Stomach smooth muscle (tissue), 2 donors: ENCODE measurements at regions not wholly inside any gene's neighbourhood (a gene's known extent, or its start where the extent isn't known, plus 50 kb on each side); places are given as distances from the start of the nearest gene placed in this dataset.

Experiments used
- H3K27ac ChIP-seq: one replicate; pipeline ENCODE4 v1.7.0; 2013; ENCODE audit warnings: mild to moderate bottlenecking, low read length, inconsistent platforms
- H3K27me3 ChIP-seq, 2 donors: one replicate each; pipeline ENCODE4 v1.7.0; 2013; ENCODE audit warnings: low read length in 2 of 2; ENCODE audit not compliant: insufficient read depth in 2 of 2, control insufficient read depth in 1 of 2
- H3K36me3 ChIP-seq, 2 donors: one replicate each; pipeline ENCODE4 v1.7.0; 2013; ENCODE audit warnings: low read length in 2 of 2; ENCODE audit not compliant: control insufficient read depth in 2 of 2, insufficient read depth in 2 of 2
- H3K4me1 ChIP-seq: one replicate; pipeline ENCODE4 v1.7.0; 2013; ENCODE audit warnings: low read length; ENCODE audit not compliant: control insufficient read depth, insufficient read depth
- H3K4me3 ChIP-seq, 2 donors: one replicate each; pipeline ENCODE4 v1.7.0; 2013; ENCODE audit warnings: low read length in 2 of 2
- H3K9ac ChIP-seq, 2 donors: one replicate each; pipeline ENCODE4 v1.7.0; 2013; ENCODE audit warnings: low read length in 2 of 2, mild to moderate bottlenecking in 1 of 2
- H3K9me3 ChIP-seq, 2 donors: one replicate each; pipeline ENCODE4 v1.7.0; 2013; ENCODE audit warnings: low read length in 2 of 2; ENCODE audit not compliant: control insufficient read depth in 2 of 2
- donor health status: healthy.
- donor health status: Pancreatic carcinoma.

- H3K9me3 ChIP-seq: no peaks in the 10 kb centered on the region
- no peak overlapping the region for H3K9ac ChIP-seq
- H3K36me3 ChIP-seq: no peaks in the 10 kb centered on the region
- H3K27me3 ChIP-seq: no peaks in the 10 kb centered on the region
- H3K4me1 ChIP-seq: no peaks in the 10 kb centered on the region
- H3K4me3 ChIP-seq: no peak overlapping the region
- no peak overlapping the region for H3K27ac ChIP-seq
Observed at GRCh38 chr16:79475841-79476240, 124.7 kb downstream of the MAF start.

GRCh38 chr16:79473456-79473855, 127.1 kb downstream of the MAF start:
- no peak overlapping the region for H3K27ac ChIP-seq
- H3K36me3 ChIP-seq: no peaks in the 10 kb centered on the region
- H3K27me3 ChIP-seq: no peaks in the 10 kb centered on the region
- H3K4me3 ChIP-seq: no peak overlapping the region
- H3K9me3 ChIP-seq: no peaks in the 10 kb centered on the region
- H3K9ac ChIP-seq: no peak overlapping the region
- H3K4me1 ChIP-seq: no peaks in the 10 kb centered on the region

GRCh38 chr16:79472426-79472825, 128.1 kb downstream of the MAF start:
- Histone ChIP-seq H3K4me1 (no peaks in the 10 kb centered on the region), H3K4me3 (no peak overlapping the region), H3K9me3 (no peaks in the 10 kb centered on the region)

GRCh38 chr16:79469999-79470398, 130.5 kb downstream of the MAF start:
- no peak overlapping the region for H3K4me3 ChIP-seq
- no peaks in the 10 kb centered on the region for H3K36me3 ChIP-seq
- H3K9ac ChIP-seq: no peak overlapping the region
- H3K9me3 ChIP-seq: no peaks in the 10 kb centered on the region
- H3K27me3 ChIP-seq: no peaks in the 10 kb centered on the region
- H3K27ac ChIP-seq: no peak overlapping the region
- no peaks in the 10 kb centered on the region for H3K4me1 ChIP-seq

More at GRCh38 chr16:79472426-79472825, 128.1 kb downstream of the MAF start:
- no peaks in the 10 kb centered on the region for H3K36me3 ChIP-seq
- H3K27me3 ChIP-seq: no peaks in the 10 kb centered on the region
- no peak overlapping the region for H3K27ac ChIP-seq
- H3K9ac ChIP-seq: no peak overlapping the region

- Histone ChIP-seq H3K4me3 (no peak overlapping the region), H3K27me3 (no peaks in the 10 kb centered on the region), H3K9me3 (no peaks in the 10 kb centered on the region), H3K27ac (no peak overlapping the region), H3K4me1 (no peaks in the 10 kb centered on the region), H3K36me3 (no peaks in the 10 kb centered on the region), H3K9ac (no peak overlapping the region)
Observed at GRCh38 chr16:79468631-79469030, 131.9 kb downstream of the MAF start.

GRCh38 chr16:79468121-79468552, 132.4 kb downstream of the MAF start:
- H3K9ac ChIP-seq: no peak overlapping the region
- H3K27ac ChIP-seq: no peak overlapping the region
- H3K36me3 ChIP-seq: no peaks in the 10 kb centered on the region
- H3K27me3 ChIP-seq: no peaks in the 10 kb centered on the region
- H3K4me3 ChIP-seq: no peak overlapping the region
- H3K4me1 ChIP-seq: no peaks in the 10 kb centered on the region
- no peaks in the 10 kb centered on the region for H3K9me3 ChIP-seq

GRCh38 chr16:79466111-79466510, 134.4 kb downstream of the MAF start:
- H3K27me3 ChIP-seq: no peaks in the 10 kb centered on the region

GRCh38 chr16:79463841-79464240, 136.7 kb downstream of the MAF start:
- Histone ChIP-seq H3K9me3 (no peaks in the 10 kb centered on the region), H3K36me3 (no peaks in the 10 kb centered on the region), H3K4me1 (no peaks in the 10 kb centered on the region), H3K9ac (no peak overlapping the region), H3K27me3 (no peaks in the 10 kb centered on the region), H3K27ac (no peak overlapping the region), H3K4me3 (no peak overlapping the region)

More at GRCh38 chr16:79466111-79466510, 134.4 kb downstream of the MAF start:
- H3K9ac ChIP-seq: no peak overlapping the region
- H3K27ac ChIP-seq: no peak overlapping the region
- no peak overlapping the region for H3K4me3 ChIP-seq
- no peaks in the 10 kb centered on the region for H3K9me3 ChIP-seq
- no peaks in the 10 kb centered on the region for H3K4me1 ChIP-seq
- H3K36me3 ChIP-seq: no peaks in the 10 kb centered on the region

- no peak overlapping the region for H3K4me3 ChIP-seq
- H3K36me3 ChIP-seq: no peaks in the 10 kb centered on the region
Observed at GRCh38 chr16:79456036-79456435, 144.5 kb downstream of the MAF start.

GRCh38 chr16:79452671-79453070, 147.9 kb downstream of the MAF start:
- no peaks in the 10 kb centered on the region for H3K36me3 ChIP-seq
- H3K27me3 ChIP-seq: no peaks in the 10 kb centered on the region
- no peak overlapping the region for H3K27ac ChIP-seq
- H3K4me3 ChIP-seq: no peak overlapping the region
- H3K9ac ChIP-seq: no peak overlapping the region
- H3K9me3 ChIP-seq: no peaks in the 10 kb centered on the region
- no peaks in the 10 kb centered on the region for H3K4me1 ChIP-seq

More at GRCh38 chr16:79456036-79456435, 144.5 kb downstream of the MAF start:
- Histone ChIP-seq H3K9me3 (no peaks in the 10 kb centered on the region), H3K27me3 (no peaks in the 10 kb centered on the region), H3K9ac (no peak overlapping the region), H3K27ac (no peak overlapping the region), H3K4me1 (no peaks in the 10 kb centered on the region)

- H3K36me3 ChIP-seq: no peaks in the 10 kb centered on the region
- H3K9me3 ChIP-seq: no peaks in the 10 kb centered on the region
- H3K4me1 ChIP-seq: no peaks in the 10 kb centered on the region
- no peak overlapping the region for H3K4me3 ChIP-seq
- no peak overlapping the region for H3K27ac ChIP-seq
- H3K27me3 ChIP-seq: no peaks in the 10 kb centered on the region
- no peak overlapping the region for H3K9ac ChIP-seq
Observed at GRCh38 chr16:79451196-79451816, 149.2 kb downstream of the MAF start.
